Suprapubic skin (tissue), 4 donors: ENCODE measurements at regions not wholly inside any gene's neighbourhood (a gene's known extent, or its start where the extent isn't known, plus 50 kb on each side); places are given as distances from the start of the nearest gene placed in this dataset.

Source experiments
- DNase-seq, 2 donors: peaks; one replicate each; pipeline ENCODE4 v3.0.0-alpha.2; 2019; ENCODE audit warnings: low spot score in 2 of 2
- H3K27ac ChIP-seq: fragments of 200-600 bp; sonication (generic); one replicate; pipeline ENCODE4 v1.5.1; 2019
- H3K27me3 ChIP-seq: fragments of 200-600 bp; sonication (generic); one replicate; pipeline ENCODE4 v1.5.1; 2019
- H3K36me3 ChIP-seq: fragments of 200-600 bp; sonication (generic); one replicate; pipeline ENCODE4 v1.5.1; 2019
- H3K4me1 ChIP-seq: fragments of 200-600 bp; sonication (generic); one replicate; pipeline ENCODE4 v1.5.1; 2019
- H3K4me3 ChIP-seq: fragments of 200-600 bp; sonication (generic); one replicate; pipeline ENCODE4 v1.5.1; 2019; ENCODE audit warnings: mild to moderate bottlenecking
- H3K9me3 ChIP-seq: fragments of 200-600 bp; sonication (generic); one replicate; pipeline ENCODE4 v1.5.1; 2019
- EP300 ChIP-seq: sonication (generic); formaldehyde crosslinking; IDR thresholded peaks from one replicate; pipeline ENCODE4 v1.6.1; 2017; ENCODE audit warnings: antibody characterized with exemption
- POLR2A ChIP-seq, 2 donors: fragments of 450-650 bp; IDR thresholded peaks; one replicate each; pipeline ENCODE4 v1.6.1; 2017; ENCODE audit warnings: antibody characterized with exemption in 2 of 2, mild to moderate bottlenecking in 2 of 2, moderate library complexity in 2 of 2
- POLR2AphosphoS5 ChIP-seq, 3 donors: sonication (generic); formaldehyde crosslinking; IDR thresholded peaks; one replicate each; pipeline ENCODE4 v1.6.1; 2017; ENCODE audit warnings: antibody characterized with exemption in 3 of 3
- WGBS: methylation state at CpG from one replicate; pipeline ENCODE4 v1.1.5; 2018; 5-methylcytosine and 5-hydroxymethylcytosine counted together
- TF ChIP-seq, protein P1 (sequence below), 2 donors: fragments of 200-600 bp in 1 of 2; fragments of 450-650 bp in 1 of 2; sonication (generic) in 1 of 2; IDR thresholded peaks; one replicate each; pipeline ENCODE4 v1.5.1; 2016 to 2019; ENCODE audit warnings: antibody characterized with exemption in 2 of 2, mild to moderate bottlenecking in 1 of 2, moderate library complexity in 1 of 2

GRCh38 chr4:170623899-170624298, 534.1 kb upstream of the AADAT start:
- TF ChIP-seq EP300 (no peak), POLR2A (IDR thresholded peaks at IDR 0.05) (no peak), POLR2AphosphoS5 (IDR thresholded peaks at IDR 0.05) (no peak)
- TF ChIP-seq, protein P1, sequence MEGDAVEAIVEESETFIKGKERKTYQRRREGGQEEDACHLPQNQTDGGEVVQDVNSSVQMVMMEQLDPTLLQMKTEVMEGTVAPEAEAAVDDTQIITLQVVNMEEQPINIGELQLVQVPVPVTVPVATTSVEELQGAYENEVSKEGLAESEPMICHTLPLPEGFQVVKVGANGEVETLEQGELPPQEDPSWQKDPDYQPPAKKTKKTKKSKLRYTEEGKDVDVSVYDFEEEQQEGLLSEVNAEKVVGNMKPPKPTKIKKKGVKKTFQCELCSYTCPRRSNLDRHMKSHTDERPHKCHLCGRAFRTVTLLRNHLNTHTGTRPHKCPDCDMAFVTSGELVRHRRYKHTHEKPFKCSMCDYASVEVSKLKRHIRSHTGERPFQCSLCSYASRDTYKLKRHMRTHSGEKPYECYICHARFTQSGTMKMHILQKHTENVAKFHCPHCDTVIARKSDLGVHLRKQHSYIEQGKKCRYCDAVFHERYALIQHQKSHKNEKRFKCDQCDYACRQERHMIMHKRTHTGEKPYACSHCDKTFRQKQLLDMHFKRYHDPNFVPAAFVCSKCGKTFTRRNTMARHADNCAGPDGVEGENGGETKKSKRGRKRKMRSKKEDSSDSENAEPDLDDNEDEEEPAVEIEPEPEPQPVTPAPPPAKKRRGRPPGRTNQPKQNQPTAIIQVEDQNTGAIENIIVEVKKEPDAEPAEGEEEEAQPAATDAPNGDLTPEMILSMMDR (IDR thresholded peaks at IDR 0.05), result no peak
- WGBS, result 69% methylated on average over 7 of the region's 7 CpGs
- no peak for DNase-seq
- H3K27ac ChIP-seq, result no peak overlapping the region
- H3K4me3 ChIP-seq, result no peak overlapping the region
- H3K36me3 ChIP-seq, result no peaks in the 10 kb centered on the region
- no peaks in the 10 kb centered on the region for H3K4me1 ChIP-seq
- no peaks in the 10 kb centered on the region for H3K27me3 ChIP-seq
- no peaks in the 10 kb centered on the region for H3K9me3 ChIP-seq

GRCh38 chr4:170610434-170610833, 520.7 kb upstream of the AADAT start:
- H3K9me3 ChIP-seq, result peaks cover 4% of the 10 kb centered on the region
- H3K4me1 ChIP-seq, result no peaks in the 10 kb centered on the region
- H3K36me3 ChIP-seq, result no peaks in the 10 kb centered on the region
- TF ChIP-seq, protein P1 (IDR thresholded peaks at IDR 0.05), result no peak
- no peak for TF ChIP-seq POLR2AphosphoS5 (IDR thresholded peaks at IDR 0.05)
- no peak for TF ChIP-seq EP300
- no peak for TF ChIP-seq POLR2A (IDR thresholded peaks at IDR 0.05)
- 73% methylated on average over 2 of the region's 2 CpGs for WGBS
- no peak for DNase-seq
- H3K4me3 ChIP-seq, result no peak overlapping the region
- H3K27me3 ChIP-seq, result no peaks in the 10 kb centered on the region
- no peak overlapping the region for H3K27ac ChIP-seq

GRCh38 chr4:170599894-170600293, 510.1 kb upstream of the AADAT start:
- DNase-seq, result no peak
- 64% methylated on average over 4 of the region's 4 CpGs for WGBS
- H3K9me3 ChIP-seq, result no peaks in the 10 kb centered on the region
- no peaks in the 10 kb centered on the region for H3K36me3 ChIP-seq
- TF ChIP-seq, protein P1 (IDR thresholded peaks at IDR 0.05), result no peak
- TF ChIP-seq POLR2A (IDR thresholded peaks at IDR 0.05) (no peak), POLR2AphosphoS5 (IDR thresholded peaks at IDR 0.05) (no peak), EP300 (no peak)
- H3K27me3 ChIP-seq, result no peaks in the 10 kb centered on the region
- H3K4me1 ChIP-seq, result no peaks in the 10 kb centered on the region
- H3K27ac ChIP-seq, result no peak overlapping the region
- H3K4me3 ChIP-seq, result no peak overlapping the region

GRCh38 chr4:170591076-170591475, 501.3 kb upstream of the AADAT start:
- TF ChIP-seq EP300 (no peak), POLR2A (IDR thresholded peaks at IDR 0.05) (no peak), POLR2AphosphoS5 (IDR thresholded peaks at IDR 0.05) (no peak)
- TF ChIP-seq, protein P1 (IDR thresholded peaks at IDR 0.05), result no peak

GRCh38 chr4:170589597-170590191, 499.9 kb upstream of the AADAT start:
- TF ChIP-seq POLR2A (IDR thresholded peaks at IDR 0.05), result no peak
- TF ChIP-seq POLR2AphosphoS5 (IDR thresholded peaks at IDR 0.05), result no peak
- no peak for TF ChIP-seq EP300
- TF ChIP-seq, protein P1 (IDR thresholded peaks at IDR 0.05), result no peak
- Histone ChIP-seq H3K27ac (no peak overlapping the region), H3K4me1 (no peaks in the 10 kb centered on the region), H3K36me3 (no peaks in the 10 kb centered on the region), H3K27me3 (no peaks in the 10 kb centered on the region), H3K4me3 (no peak overlapping the region), H3K9me3 (no peaks in the 10 kb centered on the region)
- DNase-seq, result no peak
- WGBS, result 66% methylated on average over 3 of the region's 3 CpGs

More at GRCh38 chr4:170591076-170591475, 501.3 kb upstream of the AADAT start:
- DNase-seq, result no peak
- no peaks in the 10 kb centered on the region for H3K27me3 ChIP-seq
- H3K4me1 ChIP-seq, result no peaks in the 10 kb centered on the region
- no peak overlapping the region for H3K4me3 ChIP-seq
- 84% methylated on average over 3 of the region's 3 CpGs for WGBS
- H3K36me3 ChIP-seq, result no peaks in the 10 kb centered on the region
- no peaks in the 10 kb centered on the region for H3K9me3 ChIP-seq
- H3K27ac ChIP-seq, result no peak overlapping the region
